Fibroblast of lung (primary cell): ENCODE measurements at regions not wholly inside any gene's neighbourhood (a gene's known extent, or its start where the extent isn't known, plus 50 kb on each side); places are given as distances from the start of the nearest gene placed in this dataset.

Experiments
- DNase-seq, 2 donors: peaks; one replicate each; pipeline versions ENCODE4 v3.0.0 to v3.0.0-alpha.2; 2010; ENCODE audit warnings: low read depth in 2 of 2
- H2AFZ ChIP-seq: 2 replicates; pipeline ENCODE4 v1.5.1; 2012; ENCODE audit warnings: low read length, control low read depth, inconsistent platforms
- H3K27ac ChIP-seq: 2 replicates; pipeline ENCODE4 v1.5.1; 2011; ENCODE audit warnings: low read length, control low read depth; ENCODE audit not compliant: insufficient read depth
- H3K27me3 ChIP-seq: 2 replicates; pipeline ENCODE4 v1.5.1; 2011; ENCODE audit warnings: mild to moderate bottlenecking, low read length; ENCODE audit not compliant: control insufficient read depth, insufficient read depth
- H3K36me3 ChIP-seq: 2 replicates; pipeline ENCODE4 v1.5.1; 2011; ENCODE audit warnings: low read length; ENCODE audit not compliant: control insufficient read depth, insufficient read depth
- H3K4me1 ChIP-seq: 2 replicates; pipeline ENCODE4 v1.5.1; 2011; ENCODE audit warnings: low read length; ENCODE audit not compliant: control insufficient read depth, insufficient read depth; ENCODE audit errors: extremely low read depth
- H3K4me2 ChIP-seq: 2 replicates; pipeline ENCODE4 v1.5.1; 2011; ENCODE audit warnings: low read length, control low read depth; ENCODE audit not compliant: insufficient read depth; ENCODE audit errors: extremely low read depth
- H3K4me3 ChIP-seq, 4 experiments: fragments of 200-600 bp in 1 of 4; sonication (generic) in 1 of 4; replicated peaks in 1 of 4; 2 replicates each; pipeline ENCODE4 v1.5.1; 2011 to 2016; ENCODE audit warnings: low read length in 4 of 4, low read depth in 3 of 4, mild to moderate bottlenecking in 3 of 4, control low read depth in 2 of 4, inconsistent platforms in 1 of 4, mixed read lengths in 1 of 4; ENCODE audit not compliant: insufficient read depth in 1 of 4; ENCODE audit errors: control extremely low read depth in 1 of 4
- H3K79me2 ChIP-seq: 2 replicates; pipeline ENCODE4 v1.5.1; 2012; ENCODE audit warnings: mild to moderate bottlenecking, low read length, inconsistent platforms; ENCODE audit not compliant: control insufficient read depth, insufficient read depth
- H3K9ac ChIP-seq: 2 replicates; pipeline ENCODE4 v1.5.1; 2011; ENCODE audit warnings: mild to moderate bottlenecking, low read length, control low read depth; ENCODE audit not compliant: insufficient read depth
- H3K9me3 ChIP-seq: 2 replicates; pipeline ENCODE4 v1.5.1; 2012; ENCODE audit warnings: low read depth, low read length; ENCODE audit not compliant: control insufficient read depth, insufficient read depth
- H4K20me1 ChIP-seq: 2 replicates; pipeline ENCODE4 v1.5.1; 2011; ENCODE audit warnings: low read length; ENCODE audit not compliant: control insufficient read depth, insufficient read depth; ENCODE audit errors: extremely low read depth
- CTCF ChIP-seq, 2 donors: IDR thresholded peaks in 1 of 2; conservative IDR thresholded peaks in 1 of 2; 1 replicate in 1 of 2; 2 replicates in 1 of 2; pipeline ENCODE4 v1.5.1; 2011 to 2012; ENCODE audit warnings: low read length in 2 of 2, control low read depth in 1 of 2, inconsistent platforms in 1 of 2, low read depth in 1 of 2, mild to moderate bottlenecking in 1 of 2
- EZH2 ChIP-seq: IDR thresholded peaks from 2 replicates; pipeline ENCODE4 v1.5.1; 2012; ENCODE audit warnings: low read length, control low read depth, mild to moderate bottlenecking; ENCODE audit errors: missing control alignments

GRCh38 chr20:40410028-40410427 is 279.0 kb downstream of the MAFB start:
- H3K4me2 ChIP-seq: no peak overlapping the region
- H3K79me2 ChIP-seq: no peaks in the 10 kb centered on the region
- no peak for DNase-seq
- no peak overlapping the region for H2AFZ ChIP-seq
- no peaks in the 10 kb centered on the region for H3K9me3 ChIP-seq
- H3K4me3 ChIP-seq: no peak overlapping the region
- H3K27me3 ChIP-seq: no peaks in the 10 kb centered on the region
- no peaks in the 10 kb centered on the region for H3K36me3 ChIP-seq
- no peak for TF ChIP-seq CTCF (conservative IDR thresholded peaks at IDR 0.05 in 1 of 2, IDR thresholded peaks at IDR 0.05 in 1 of 2; ENCODE audit: low read depth in 1 of 2, low read length in 2 of 2)
- TF ChIP-seq EZH2: no peak
- H4K20me1 ChIP-seq: no peaks in the 10 kb centered on the region
- H3K27ac ChIP-seq: no peak overlapping the region
- H3K9ac ChIP-seq: no peak overlapping the region
- no peaks in the 10 kb centered on the region for H3K4me1 ChIP-seq

- Histone ChIP-seq H3K9me3 (no peaks in the 10 kb centered on the region), H3K4me2 (no peak overlapping the region), H3K36me3 (no peaks in the 10 kb centered on the region), H3K9ac (no peak overlapping the region), H3K79me2 (no peaks in the 10 kb centered on the region), H3K27me3 (no peaks in the 10 kb centered on the region), H3K27ac (no peak overlapping the region), H4K20me1 (no peaks in the 10 kb centered on the region), H3K4me3 (no peak overlapping the region), H3K4me1 (no peaks in the 10 kb centered on the region), H2AFZ (no peak overlapping the region)
- TF ChIP-seq EZH2 (no peak), CTCF (conservative IDR thresholded peaks at IDR 0.05 in 1 of 2, IDR thresholded peaks at IDR 0.05 in 1 of 2; ENCODE audit: low read depth in 1 of 2, low read length in 2 of 2) (no peak)
- DNase-seq: no peak
These were observed 291.6 kb downstream of the MAFB start for GRCh38 chr20:40397467-40397866.

- no peaks in the 10 kb centered on the region for H3K4me1 ChIP-seq
- no peak overlapping the region for H3K27ac ChIP-seq
These were observed 295.6 kb downstream of the MAFB start for GRCh38 chr20:40393197-40394079.

More at GRCh38 chr20:40393197-40394079, 295.6 kb downstream of the MAFB start:
- TF ChIP-seq EZH2 (no peak), CTCF (conservative IDR thresholded peaks at IDR 0.05 in 1 of 2, IDR thresholded peaks at IDR 0.05 in 1 of 2; ENCODE audit: low read depth in 1 of 2, low read length in 2 of 2) (no peak)
- no peak overlapping the region for H3K4me2 ChIP-seq
- no peak overlapping the region for H2AFZ ChIP-seq
- H3K36me3 ChIP-seq: no peaks in the 10 kb centered on the region
- H4K20me1 ChIP-seq: no peaks in the 10 kb centered on the region
- H3K4me3 ChIP-seq: no peak overlapping the region
- DNase-seq: no peak
- no peaks in the 10 kb centered on the region for H3K79me2 ChIP-seq
- no peaks in the 10 kb centered on the region for H3K9me3 ChIP-seq
- H3K27me3 ChIP-seq: no peaks in the 10 kb centered on the region
- no peak overlapping the region for H3K9ac ChIP-seq
